GM23338 (cell line): ENCODE measurements at regions not wholly inside any gene's neighbourhood (a gene's known extent, or its start where the extent isn't known, plus 50 kb on each side); places are given as distances from the start of the nearest gene placed in this dataset.

Experiments
- ATAC-seq: fragments of 200-7000 bp; cut with Tn5 transposase; 3 replicates; pipeline ENCODE4 v1.9.1; 2020
- DNase-seq: peaks from one replicate; pipeline ENCODE4 v3.0.0-alpha.2; 2015; ENCODE audit warnings: low spot score
- H2AFZ ChIP-seq: fragments of 200-600 bp; sonication (generic); 2 replicates; pipeline ENCODE4 v1.8.0; 2016; ENCODE audit warnings: antibody characterized with exemption, mild to moderate bottlenecking, moderate library complexity
- H3F3A ChIP-seq: fragments of 200-600 bp; sonication (generic); replicated peaks from 2 replicates; pipeline ENCODE4 v1.8.0; 2017; ENCODE audit warnings: antibody characterized with exemption, mixed run types, low read depth
- H3K27ac ChIP-seq: fragments of 200-600 bp; sonication (generic); 2 replicates; pipeline ENCODE4 v1.6.1; 2016; ENCODE audit warnings: low read depth
- H3K27me3 ChIP-seq: fragments of 200-600 bp; sonication (generic); 2 replicates; pipeline ENCODE4 v1.8.0; 2016; ENCODE audit warnings: mild to moderate bottlenecking, mixed run types, moderate library complexity; ENCODE audit not compliant: insufficient read depth
- H3K36me3 ChIP-seq: fragments of 200-600 bp; sonication (generic); 2 replicates; pipeline ENCODE4 v1.8.0; 2016; ENCODE audit warnings: mild to moderate bottlenecking; ENCODE audit not compliant: insufficient read depth
- H3K4me1 ChIP-seq: fragments of 200-600 bp; sonication (generic); 2 replicates; pipeline ENCODE4 v1.8.0; 2016; ENCODE audit warnings: mild to moderate bottlenecking, moderate library complexity; ENCODE audit not compliant: insufficient read depth
- H3K4me2 ChIP-seq: fragments of 200-600 bp; sonication (generic); 2 replicates; pipeline ENCODE4 v1.7.1; 2017; ENCODE audit warnings: mixed run types
- H3K4me3 ChIP-seq: fragments of 200-600 bp; sonication (generic); 2 replicates; pipeline ENCODE4 v1.6.1; 2016; ENCODE audit warnings: mixed run types
- H3K79me2 ChIP-seq: fragments of 200-600 bp; sonication (generic); replicated peaks from 2 replicates; pipeline ENCODE4 v1.8.0; 2017; ENCODE audit warnings: mild to moderate bottlenecking; ENCODE audit not compliant: insufficient read depth
- H3K9me2 ChIP-seq: fragments of 200-600 bp; sonication (generic); 2 replicates; pipeline ENCODE4 v1.8.0; 2017; ENCODE audit not compliant: insufficient read depth
- H4K20me1 ChIP-seq: fragments of 200-600 bp; sonication (generic); replicated peaks from 2 replicates; pipeline ENCODE4 v1.8.0; 2017; ENCODE audit warnings: mild to moderate bottlenecking; ENCODE audit not compliant: insufficient read depth
- H3K27ac Mint-ChIP-seq: 2 replicates; pipeline ENCODE4 v1.8.0; 2020; ENCODE audit warnings: inconsistent platforms, mild to moderate bottlenecking, moderate library complexity, mixed read lengths
- H3K27me3 Mint-ChIP-seq: 3 replicates; pipeline ENCODE4 v1.8.0; 2022; ENCODE audit warnings: low read depth, mild to moderate bottlenecking, moderate library complexity, mixed read lengths, inconsistent platforms; ENCODE audit not compliant: insufficient read depth, poor library complexity
- H3K36me3 Mint-ChIP-seq: 3 replicates; pipeline ENCODE4 v1.8.0; 2021; ENCODE audit warnings: low read depth, mild to moderate bottlenecking, inconsistent platforms, moderate library complexity, mixed read lengths
- H3K4me1 Mint-ChIP-seq: 3 replicates; pipeline ENCODE4 v1.8.0; 2020; ENCODE audit warnings: mild to moderate bottlenecking, inconsistent platforms, mixed read lengths
- H3K4me3 Mint-ChIP-seq: 3 replicates; pipeline ENCODE4 v1.8.0; 2021; ENCODE audit warnings: moderate library complexity, mild to moderate bottlenecking, inconsistent platforms, mixed read lengths
- H3K9me3 Mint-ChIP-seq: 3 replicates; pipeline ENCODE4 v1.8.0; 2020; ENCODE audit warnings: moderate library complexity, mild to moderate bottlenecking, inconsistent platforms, mixed read lengths
- CREB1 ChIP-seq: fragments of 250-450 bp; sonication (Bioruptor Pico); IDR thresholded peaks from 2 replicates; pipeline ENCODE4 v1.5.0; 2020; ENCODE audit warnings: low read depth, mild to moderate bottlenecking, moderate library complexity
- CTCF ChIP-seq, 2 experiments: fragments of 200-600 bp in 1 of 2; sonication (generic) in 1 of 2; conservative IDR thresholded peaks; 2 replicates each; pipeline versions ENCODE4 v1.5.1 to v1.6.1; 2016 to 2017; ENCODE audit warnings: antibody characterized with exemption in 2 of 2, low read depth in 2 of 2, mild to moderate bottlenecking in 2 of 2, moderate library complexity in 1 of 2
- ETS1 ChIP-seq: IDR thresholded peaks from 2 replicates; pipeline ENCODE4 v1.6.1; 2016; ENCODE audit warnings: antibody characterized with exemption
- EZH2 ChIP-seq: fragments of 200-600 bp; sonication (generic); IDR thresholded peaks from one replicate; pipeline ENCODE4 v1.8.0; 2017; ENCODE audit warnings: antibody characterized with exemption, mild to moderate bottlenecking, low read depth; ENCODE audit not compliant: unreplicated experiment
- EZH2phosphoT487 ChIP-seq: fragments of 200-600 bp; sonication (generic); IDR thresholded peaks from one replicate; pipeline ENCODE4 v1.8.1; 2018; ENCODE audit warnings: antibody characterized with exemption; ENCODE audit not compliant: unreplicated experiment
- JUNB ChIP-seq: IDR thresholded peaks from one replicate; pipeline ENCODE4 v1.6.1; 2016; ENCODE audit warnings: antibody characterized with exemption; ENCODE audit not compliant: unreplicated experiment
- POLR2AphosphoS5 ChIP-seq: IDR thresholded peaks from 2 replicates; pipeline ENCODE4 v1.6.1; 2016; ENCODE audit warnings: antibody characterized with exemption, low read depth
- REST ChIP-seq: IDR thresholded peaks from one replicate; pipeline ENCODE4 v1.6.1; 2018; ENCODE audit warnings: antibody characterized with exemption; ENCODE audit not compliant: unreplicated experiment
- STAT1 ChIP-seq: IDR thresholded peaks from one replicate; pipeline ENCODE4 v1.6.1; 2016; ENCODE audit warnings: antibody characterized with exemption; ENCODE audit not compliant: unreplicated experiment
- ZNF114 ChIP-seq: fragments of 250-450 bp; sonication (Bioruptor Pico); IDR thresholded peaks from 2 replicates; pipeline ENCODE4 v1.5.0; 2020; ENCODE audit warnings: mild to moderate bottlenecking, moderate library complexity
- ZNF331 ChIP-seq: fragments of 250-450 bp; sonication (Bioruptor Pico); IDR thresholded peaks from 2 replicates; pipeline ENCODE4 v1.5.0; 2020; ENCODE audit warnings: low read depth, mild to moderate bottlenecking, moderate library complexity
- ZNF462 ChIP-seq: fragments of 250-450 bp; sonication (Bioruptor Pico); IDR thresholded peaks from 2 replicates; pipeline ENCODE4 v1.5.0; 2020; ENCODE audit warnings: mild to moderate bottlenecking, moderate library complexity

- H3K4me3 Mint-ChIP-seq: no peak overlapping the region
- no peak overlapping the region for H3K27ac Mint-ChIP-seq
- no peaks in the 10 kb centered on the region for H3K9me2 ChIP-seq
- no peak overlapping the region for H3K4me2 ChIP-seq
- ATAC-seq (no peak), DNase-seq (no peak)
- H3K4me3 ChIP-seq: no peak overlapping the region
- no peaks in the 10 kb centered on the region for H3K36me3 ChIP-seq
- H3K27me3 Mint-ChIP-seq: peaks cover 1% of the 10 kb centered on the region
- no peak overlapping the region for H2AFZ ChIP-seq
- no peaks in the 10 kb centered on the region for H3F3A ChIP-seq
- no peaks in the 10 kb centered on the region for H3K79me2 ChIP-seq
- no peak overlapping the region for H3K27ac ChIP-seq
- peaks cover 17% of the 10 kb centered on the region; the same call in 2 of the 3 replicates for H3K36me3 Mint-ChIP-seq
- H4K20me1 ChIP-seq: no peaks in the 10 kb centered on the region
- TF ChIP-seq CREB1 (CRISPR knock-in tag): no peak
- no peak for TF ChIP-seq POLR2AphosphoS5
- no peak for TF ChIP-seq EZH2
- no peak for TF ChIP-seq REST
- TF ChIP-seq CTCF (conservative IDR thresholded peaks at IDR 0.05; ENCODE audit: low read depth in 2 of 2): no peak
- no peak for TF ChIP-seq STAT1
- TF ChIP-seq EZH2phosphoT487: no peak
- no peak for TF ChIP-seq ZNF462 (CRISPR knock-in tag)
- no peak for TF ChIP-seq ZNF331 (CRISPR knock-in tag)
- TF ChIP-seq ZNF114 (CRISPR knock-in tag): no peak
- TF ChIP-seq ETS1: no peak
- TF ChIP-seq JUNB: no peak
- no peaks in the 10 kb centered on the region for H3K4me1 ChIP-seq
- no peaks in the 10 kb centered on the region for H3K4me1 Mint-ChIP-seq
- no peaks in the 10 kb centered on the region for H3K27me3 ChIP-seq
- H3K9me3 Mint-ChIP-seq: peaks cover 14% of the 10 kb centered on the region; the same call in 2 of the 3 replicates
These were observed 511.5 kb upstream of the NAALADL2 start for GRCh38 chr3:174347474-174348138.
